Thoracic aorta (tissue), 2 donors: ENCODE measurements at regions not wholly inside any gene's neighbourhood (a gene's known extent, or its start where the extent isn't known, plus 50 kb on each side); places are given as distances from the start of the nearest gene placed in this dataset.

Experiments used
- ATAC-seq: fragments of 150-250 bp; one replicate; pipeline ENCODE4 v1.8.0; 2017; ENCODE audit warnings: low read depth; ENCODE audit not compliant: insufficient number of reproducible peaks, low FRiP score
- DNase-seq: peaks from one replicate; pipeline ENCODE4 v3.0.0-alpha.2; 2020; ENCODE audit warnings: low spot score
- H3K27ac ChIP-seq, 2 donors: fragments of 200-600 bp; sonication (generic); 1 replicate in 1 of 2; 2 replicates in 1 of 2; pipeline ENCODE4 v1.5.1; 2016; ENCODE audit warnings: mild to moderate bottlenecking in 2 of 2, moderate library complexity in 2 of 2
- H3K27me3 ChIP-seq: fragments of 200-600 bp; sonication (generic); replicated peaks from 2 replicates; pipeline ENCODE4 v1.6.0; 2016; ENCODE audit warnings: mild to moderate bottlenecking; ENCODE audit not compliant: insufficient read depth
- H3K36me3 ChIP-seq: fragments of 200-600 bp; sonication (generic); one replicate; pipeline ENCODE4 v1.5.1; 2016
- H3K4me1 ChIP-seq, 2 donors: fragments of 200-600 bp; sonication (generic); 1 replicate in 1 of 2; 2 replicates in 1 of 2; pipeline versions ENCODE4 v1.5.1 to v1.6.0; 2016; ENCODE audit warnings: low read depth in 2 of 2, mild to moderate bottlenecking in 1 of 2; ENCODE audit not compliant: control insufficient read depth in 1 of 2
- H3K4me3 ChIP-seq: fragments of 200-600 bp; sonication (generic); 2 replicates; pipeline ENCODE4 v1.5.1; 2016; ENCODE audit warnings: mild to moderate bottlenecking
- H3K9me3 ChIP-seq: fragments of 200-600 bp; sonication (generic); 2 replicates; pipeline ENCODE4 v1.5.1; 2016
- TF ChIP-seq, protein P1 (sequence below): fragments of 200-600 bp; sonication (generic); IDR thresholded peaks from one replicate; pipeline ENCODE4 v1.5.1; 2019; ENCODE audit warnings: antibody characterized with exemption

DNA sequence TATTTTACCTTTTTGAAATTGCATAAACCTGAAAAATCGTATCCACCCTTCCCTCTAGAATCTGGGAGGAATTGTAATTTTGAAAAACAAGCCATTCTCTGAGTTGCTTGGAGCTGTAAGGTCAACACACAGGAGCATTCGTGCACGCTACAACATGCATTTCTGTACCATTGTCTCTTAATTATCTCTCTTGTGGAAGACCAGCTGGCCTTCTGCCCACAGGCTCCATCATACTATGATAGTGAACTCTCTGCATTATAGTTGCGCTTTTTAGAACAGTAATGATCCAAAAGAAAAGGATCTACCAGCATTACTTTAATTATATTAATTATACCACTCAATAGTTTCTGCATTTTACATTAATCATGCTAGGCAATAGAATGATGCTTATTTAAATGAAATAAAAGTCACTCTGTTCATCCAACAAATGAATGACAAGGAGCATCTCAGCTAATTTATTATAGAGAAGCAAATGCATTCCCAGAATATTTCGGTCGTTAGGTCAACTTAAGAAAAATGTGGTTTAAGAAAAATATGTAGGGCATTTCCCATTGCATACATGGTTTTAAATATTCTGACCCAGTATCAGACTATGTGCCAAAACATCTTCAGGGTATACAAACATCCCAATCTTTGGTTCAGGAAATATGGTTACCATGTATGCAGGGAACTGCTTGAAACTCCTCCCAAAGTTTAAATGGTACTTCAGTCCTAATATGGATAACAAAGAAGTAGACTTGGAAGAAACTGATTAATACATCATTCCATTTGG lies 263.5 kb downstream of the TFAP2A start:
- no peak for DNase-seq
- H3K36me3 ChIP-seq = no peaks in the 10 kb centered on the region
- no peak overlapping the region for H3K27ac ChIP-seq
- H3K27me3 ChIP-seq = no peaks in the 10 kb centered on the region
- TF ChIP-seq, protein P1, sequence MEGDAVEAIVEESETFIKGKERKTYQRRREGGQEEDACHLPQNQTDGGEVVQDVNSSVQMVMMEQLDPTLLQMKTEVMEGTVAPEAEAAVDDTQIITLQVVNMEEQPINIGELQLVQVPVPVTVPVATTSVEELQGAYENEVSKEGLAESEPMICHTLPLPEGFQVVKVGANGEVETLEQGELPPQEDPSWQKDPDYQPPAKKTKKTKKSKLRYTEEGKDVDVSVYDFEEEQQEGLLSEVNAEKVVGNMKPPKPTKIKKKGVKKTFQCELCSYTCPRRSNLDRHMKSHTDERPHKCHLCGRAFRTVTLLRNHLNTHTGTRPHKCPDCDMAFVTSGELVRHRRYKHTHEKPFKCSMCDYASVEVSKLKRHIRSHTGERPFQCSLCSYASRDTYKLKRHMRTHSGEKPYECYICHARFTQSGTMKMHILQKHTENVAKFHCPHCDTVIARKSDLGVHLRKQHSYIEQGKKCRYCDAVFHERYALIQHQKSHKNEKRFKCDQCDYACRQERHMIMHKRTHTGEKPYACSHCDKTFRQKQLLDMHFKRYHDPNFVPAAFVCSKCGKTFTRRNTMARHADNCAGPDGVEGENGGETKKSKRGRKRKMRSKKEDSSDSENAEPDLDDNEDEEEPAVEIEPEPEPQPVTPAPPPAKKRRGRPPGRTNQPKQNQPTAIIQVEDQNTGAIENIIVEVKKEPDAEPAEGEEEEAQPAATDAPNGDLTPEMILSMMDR = no peak
- H3K4me3 ChIP-seq = no peak overlapping the region
- ATAC-seq = no peak
- no peaks in the 10 kb centered on the region for H3K9me3 ChIP-seq
- no peaks in the 10 kb centered on the region for H3K4me1 ChIP-seq

DNA sequence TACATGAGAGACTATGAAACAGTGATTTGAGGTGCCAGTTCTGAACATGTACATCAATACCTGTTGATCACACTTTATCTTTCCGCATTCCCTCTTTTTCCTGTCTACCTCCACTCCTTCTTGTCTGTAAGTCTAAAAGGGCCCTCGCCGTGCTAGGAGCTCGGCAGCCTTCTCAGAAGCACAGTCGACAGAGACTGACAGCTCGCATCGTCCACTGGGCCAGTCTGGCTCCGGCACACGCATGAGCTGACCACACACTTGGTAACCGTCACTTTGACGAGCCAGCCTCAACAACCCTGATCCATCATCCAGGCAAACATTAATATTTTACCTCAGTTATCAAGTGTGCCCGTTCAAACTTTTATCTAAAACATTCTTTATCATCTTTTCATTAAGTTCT lies 265.3 kb downstream of the TFAP2A start:
- no peak overlapping the region for H3K27ac ChIP-seq
- no peaks in the 10 kb centered on the region for H3K36me3 ChIP-seq
- TF ChIP-seq, protein P1 = no peak
- DNase-seq = no peak
- H3K4me3 ChIP-seq = no peak overlapping the region
- H3K27me3 ChIP-seq = no peaks in the 10 kb centered on the region
- no peak for ATAC-seq
- H3K4me1 ChIP-seq = no peaks in the 10 kb centered on the region
- H3K9me3 ChIP-seq = no peaks in the 10 kb centered on the region

GRCh38 chr6:10146715-10147451 lies 268.0 kb downstream of the TFAP2A start:
- H3K36me3 ChIP-seq = no peaks in the 10 kb centered on the region
- H3K27ac ChIP-seq = no peak overlapping the region
- H3K9me3 ChIP-seq = no peaks in the 10 kb centered on the region
- ATAC-seq (no peak), DNase-seq (no peak)
- H3K27me3 ChIP-seq = no peaks in the 10 kb centered on the region
- TF ChIP-seq, protein P1 = no peak
- H3K4me3 ChIP-seq = no peak overlapping the region
- no peaks in the 10 kb centered on the region for H3K4me1 ChIP-seq

DNA sequence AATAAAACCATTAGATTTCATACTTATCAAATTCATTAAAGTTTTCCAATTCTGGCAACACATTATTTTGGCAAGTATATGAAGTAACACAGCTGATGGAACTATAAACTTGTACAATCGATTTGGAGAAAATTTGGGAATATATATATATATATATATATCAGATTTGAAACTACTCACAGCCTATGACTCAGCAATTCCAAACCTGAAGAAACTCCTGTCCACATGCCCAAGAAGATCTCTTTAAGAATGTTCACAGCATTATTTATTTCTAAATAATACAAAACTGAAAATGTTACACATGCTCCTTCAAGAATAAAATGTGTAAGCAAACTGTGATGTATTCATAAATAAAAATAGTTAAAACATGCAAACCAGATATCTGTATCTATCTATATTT lies 270.1 kb downstream of the TFAP2A start:
- H3K27me3 ChIP-seq = no peaks in the 10 kb centered on the region
- H3K9me3 ChIP-seq = no peaks in the 10 kb centered on the region
- H3K4me1 ChIP-seq = no peaks in the 10 kb centered on the region
- no peak overlapping the region for H3K4me3 ChIP-seq
- H3K36me3 ChIP-seq = no peaks in the 10 kb centered on the region
- no peak for ATAC-seq
- no peak for DNase-seq
- TF ChIP-seq, protein P1 = no peak
- no peak overlapping the region for H3K27ac ChIP-seq

- Histone ChIP-seq H3K9me3 (no peaks in the 10 kb centered on the region), H3K27ac (no peak overlapping the region), H3K4me1 (no peaks in the 10 kb centered on the region), H3K4me3 (no peak overlapping the region), H3K36me3 (no peaks in the 10 kb centered on the region), H3K27me3 (no peaks in the 10 kb centered on the region)
- DNase-seq (no peak), ATAC-seq (no peak)
- TF ChIP-seq, protein P1 = no peak
These were observed 273.0 kb downstream of the TFAP2A start for GRCh38 chr6:10141746-10142443.
